NCI-H2227 treated with DMSO at 0.1 percent for 48 hours (cell line): ENCODE measurements at regions not wholly inside any gene's neighbourhood (a gene's known extent, or its start where the extent isn't known, plus 50 kb on each side); places are given as distances from the start of the nearest gene placed in this dataset.
"Not testable (repeated sequence)": the region's sequence is repeated elsewhere in the genome, so short reads cannot be mapped to it uniquely, and the experiment has no call there.

Experiments used
- DNase-seq: peaks from one replicate; lab custom pipeline; 2025; lab: John Stamatoyannopoulos, UW

DNA sequence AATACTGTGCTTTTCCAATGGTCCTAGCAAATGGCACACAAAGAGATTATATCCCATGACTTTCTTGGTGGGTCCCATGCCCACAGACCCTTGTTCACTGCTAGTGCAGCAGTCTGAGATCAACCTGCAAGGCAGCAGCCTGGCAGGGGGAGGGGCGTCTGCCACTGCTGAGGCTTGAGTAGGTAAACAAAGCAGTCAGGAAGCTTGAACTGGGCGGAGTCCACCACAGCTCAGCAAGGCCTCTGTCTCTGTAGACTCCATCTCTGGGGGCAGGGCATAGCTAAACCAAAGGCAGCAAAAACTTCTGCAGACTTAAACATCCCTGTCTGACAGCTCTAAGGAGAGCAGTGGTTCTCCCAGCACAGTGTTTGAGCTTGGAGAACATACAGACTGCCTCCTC lies 82.9 kb downstream of the ZNF737 start:
- DNase-seq: no peak

DNA sequence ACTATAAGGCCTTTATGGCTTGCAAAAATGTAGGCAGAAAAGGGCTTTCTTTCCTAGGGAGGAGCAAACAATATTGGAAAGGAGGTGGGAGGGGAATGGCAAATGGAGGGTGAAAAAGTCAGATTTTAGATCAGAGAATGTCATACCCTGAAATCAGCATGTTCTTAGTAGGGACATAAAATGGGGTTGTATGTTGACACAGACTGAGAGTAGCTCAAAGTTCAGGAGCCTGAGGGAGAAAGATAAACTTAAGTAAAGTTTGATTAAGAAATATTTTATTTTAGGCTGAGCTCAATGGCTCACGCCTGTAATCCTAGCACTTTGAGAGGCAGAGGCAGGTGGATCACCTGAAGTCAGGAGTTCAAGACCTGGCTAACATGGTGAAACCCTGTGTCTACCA lies 83.8 kb downstream of the ZNF737 start:
- DNase-seq: no peak

DNA sequence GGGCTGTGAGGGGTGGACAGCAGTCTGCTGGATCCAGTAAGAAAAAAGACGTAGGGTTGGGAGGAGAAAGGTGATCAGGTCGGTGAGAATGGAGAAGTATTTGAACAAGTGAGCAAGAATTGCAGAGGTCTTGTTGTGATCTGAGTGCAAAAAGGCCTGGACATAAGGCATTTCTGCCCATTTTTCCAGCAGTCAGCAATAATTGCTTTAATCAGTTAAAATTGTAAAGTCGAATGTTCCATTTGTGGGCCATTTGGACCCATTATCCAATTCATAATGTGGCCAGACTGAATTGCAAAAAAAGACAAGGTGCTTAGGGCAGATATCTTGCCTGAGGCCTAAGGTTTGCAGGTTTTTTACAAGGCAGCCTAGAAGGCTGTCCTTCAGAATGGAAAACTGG lies 86.1 kb downstream of the ZNF737 start:
- no peak for DNase-seq

DNA sequence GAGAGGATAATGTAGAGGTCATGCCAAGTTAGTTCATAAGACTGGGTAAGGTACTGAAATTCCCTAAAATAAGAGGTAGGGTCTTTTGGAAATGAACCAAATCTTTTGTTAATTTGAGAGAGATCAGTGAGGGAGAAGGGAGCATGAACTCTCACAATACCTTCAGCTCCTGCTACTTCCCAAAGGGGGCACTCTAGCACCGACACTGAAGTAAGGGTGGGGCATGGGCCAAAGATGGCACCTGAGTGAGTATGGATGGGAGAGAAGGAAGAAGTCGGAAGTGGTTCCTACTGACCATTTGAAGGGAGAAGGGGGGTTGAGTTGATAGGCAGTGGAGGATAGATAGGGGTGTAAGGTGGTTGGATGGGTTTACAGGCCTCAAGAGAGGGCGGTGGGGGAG lies 86.6 kb downstream of the ZNF737 start:
- no peak for DNase-seq

DNA sequence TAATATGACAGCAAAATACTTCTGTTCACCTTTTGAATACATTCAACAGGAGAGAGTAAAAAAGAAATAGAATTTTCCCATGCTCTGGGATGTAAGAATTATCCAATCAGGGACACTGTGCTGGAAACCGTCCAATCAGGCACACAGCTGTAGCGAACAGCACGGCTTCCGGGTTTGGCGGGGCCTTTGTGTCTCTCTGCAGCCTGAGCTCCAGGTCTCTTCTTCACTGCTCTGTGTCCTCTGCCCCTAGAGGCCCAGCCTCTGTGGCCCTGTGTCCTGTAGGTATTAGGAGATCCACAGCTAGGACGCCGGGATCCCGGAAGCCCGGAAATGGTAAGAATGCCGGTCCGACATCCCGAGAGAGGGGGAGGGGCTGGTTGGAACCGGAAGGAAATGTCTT lies 92.7 kb downstream of the ZNF737 start:
- peak; percentile 6 for DNase-seq

DNA sequence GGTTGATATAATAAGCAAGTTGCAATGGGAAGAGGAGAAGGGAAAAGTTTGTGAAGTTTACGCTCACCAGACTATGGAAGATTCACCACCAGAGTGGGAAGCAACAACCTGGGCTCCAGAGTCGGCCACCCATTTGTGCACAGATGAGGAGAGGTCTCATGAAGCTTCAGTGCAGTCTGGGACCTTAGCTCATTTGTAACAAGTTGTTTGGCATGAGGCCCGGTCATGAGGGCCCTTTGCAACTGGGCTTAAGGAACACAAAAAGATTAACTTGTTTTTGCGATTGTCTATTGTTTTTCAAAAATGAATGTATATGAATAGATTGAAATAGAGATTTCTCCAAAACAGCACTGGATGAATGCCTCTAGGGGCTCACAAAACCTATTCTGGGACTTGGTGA lies 94.2 kb downstream of the ZNF737 start:
- DNase-seq: no peak

DNA sequence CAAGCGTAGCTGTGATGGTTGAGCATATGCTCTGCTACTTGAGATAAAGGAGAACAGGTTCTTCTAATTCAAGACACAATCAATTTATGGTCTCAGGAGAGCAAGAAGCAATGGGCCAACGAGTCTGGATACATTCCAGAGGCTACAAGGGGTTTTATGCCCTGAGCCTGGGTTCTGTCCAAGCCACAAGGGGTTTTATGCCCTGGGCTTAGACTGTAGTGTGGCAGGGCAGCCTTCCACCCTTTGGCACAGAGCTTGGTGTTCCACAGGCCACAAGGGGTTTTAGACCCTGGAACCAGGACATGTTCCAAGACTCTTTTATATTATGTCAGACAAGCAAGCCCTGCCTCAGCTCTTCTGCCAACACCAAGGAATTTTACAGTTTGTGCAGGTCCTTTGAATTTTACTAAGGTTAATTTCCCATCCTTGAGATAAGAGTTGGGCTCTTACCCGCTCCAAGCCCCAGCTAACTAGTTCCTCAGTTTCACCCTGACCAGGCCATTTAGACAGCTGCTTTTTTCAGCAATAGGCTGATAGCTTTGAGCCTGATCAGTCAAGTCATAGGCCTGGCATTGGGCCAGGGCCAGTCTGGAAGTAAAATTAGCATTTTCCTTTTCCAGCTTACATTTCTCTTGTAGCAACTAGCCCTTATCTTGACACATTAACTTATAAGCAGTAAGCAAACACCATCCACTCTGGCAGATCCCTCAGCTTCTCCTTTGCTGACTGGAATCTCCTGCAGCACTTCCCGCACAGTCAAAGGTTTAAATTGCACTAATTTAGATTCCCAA lies 95.0 kb downstream of the ZNF737 start:
- no peak for DNase-seq

DNA sequence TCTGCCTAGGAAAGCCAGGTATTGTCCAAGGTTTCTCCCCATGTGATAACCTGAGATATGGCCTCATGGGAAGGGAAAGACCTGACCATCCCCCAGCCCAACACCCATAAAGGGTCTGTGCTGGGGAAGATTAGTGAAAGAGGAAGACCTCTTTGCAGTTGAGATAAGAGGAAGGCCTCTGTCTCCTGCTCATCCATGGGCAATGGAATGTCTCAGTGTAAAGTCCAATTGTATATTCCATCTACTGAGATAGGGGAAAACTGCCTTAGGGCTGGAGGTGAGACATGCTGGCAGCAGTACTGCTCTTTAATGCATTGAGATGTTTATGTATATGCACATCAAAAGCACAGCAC lies 99.0 kb downstream of the ZNF737 start:
- not testable (repeated sequence) for DNase-seq

DNA sequence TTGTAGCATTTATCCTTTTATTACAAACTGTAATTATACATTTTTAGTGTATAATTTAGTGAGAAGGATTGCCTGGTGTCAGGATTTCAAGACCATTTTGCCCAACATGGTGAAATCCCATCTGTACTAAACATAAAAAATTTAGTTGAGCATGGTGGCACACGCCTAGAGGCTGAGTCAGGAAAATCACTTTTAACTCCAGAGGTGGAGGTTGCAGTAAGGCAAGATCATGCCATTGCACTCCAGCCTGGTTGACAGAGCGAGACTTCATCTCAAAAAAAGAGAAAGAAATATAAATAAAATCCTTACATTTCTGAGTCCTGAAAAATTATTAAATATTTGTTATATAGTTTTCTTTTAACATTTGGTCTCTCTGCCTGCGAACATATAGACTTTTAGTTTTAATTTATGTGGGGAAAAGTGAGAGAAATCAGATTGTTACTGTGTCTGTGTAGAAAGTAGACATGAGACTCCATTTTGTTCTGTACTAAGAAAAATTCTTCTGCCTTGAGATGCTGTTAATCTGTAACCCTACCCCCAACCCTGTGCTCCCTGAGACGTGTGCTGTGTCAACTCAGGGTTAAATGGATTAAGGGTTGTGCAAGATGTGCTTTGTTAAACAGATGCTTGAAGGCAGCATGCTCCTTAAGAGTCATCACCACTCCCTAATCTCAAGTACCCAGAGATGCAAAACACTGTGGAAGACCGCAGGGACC lies 99.5 kb downstream of the ZNF737 start:
- not testable (repeated sequence) for DNase-seq

DNA sequence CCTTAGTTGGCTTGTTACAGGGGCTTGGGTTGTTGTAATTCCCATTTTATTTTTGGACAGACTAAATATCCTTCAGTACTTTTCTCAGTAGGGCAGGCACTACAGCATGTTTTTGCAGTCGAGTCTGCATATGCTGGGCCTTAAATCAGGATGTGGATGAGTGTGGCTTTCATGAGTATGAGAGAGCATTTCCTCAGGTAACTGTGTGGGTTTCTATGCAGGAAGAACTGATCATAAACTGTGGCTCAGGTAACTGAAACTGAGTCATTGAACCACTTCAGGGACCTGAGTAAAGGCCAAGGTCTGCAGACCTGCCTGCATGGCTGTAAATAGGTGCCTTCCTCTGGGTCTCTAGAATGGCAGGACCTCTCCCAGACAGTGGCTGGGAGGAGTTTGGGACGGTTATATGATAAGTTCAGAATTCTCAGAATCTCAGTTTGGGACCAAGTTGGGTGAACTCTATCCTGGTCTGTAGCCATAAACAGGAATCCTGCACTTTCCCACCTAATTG lies 112.1 kb downstream of the ZNF737 start:
- DNase-seq: no peak

DNA sequence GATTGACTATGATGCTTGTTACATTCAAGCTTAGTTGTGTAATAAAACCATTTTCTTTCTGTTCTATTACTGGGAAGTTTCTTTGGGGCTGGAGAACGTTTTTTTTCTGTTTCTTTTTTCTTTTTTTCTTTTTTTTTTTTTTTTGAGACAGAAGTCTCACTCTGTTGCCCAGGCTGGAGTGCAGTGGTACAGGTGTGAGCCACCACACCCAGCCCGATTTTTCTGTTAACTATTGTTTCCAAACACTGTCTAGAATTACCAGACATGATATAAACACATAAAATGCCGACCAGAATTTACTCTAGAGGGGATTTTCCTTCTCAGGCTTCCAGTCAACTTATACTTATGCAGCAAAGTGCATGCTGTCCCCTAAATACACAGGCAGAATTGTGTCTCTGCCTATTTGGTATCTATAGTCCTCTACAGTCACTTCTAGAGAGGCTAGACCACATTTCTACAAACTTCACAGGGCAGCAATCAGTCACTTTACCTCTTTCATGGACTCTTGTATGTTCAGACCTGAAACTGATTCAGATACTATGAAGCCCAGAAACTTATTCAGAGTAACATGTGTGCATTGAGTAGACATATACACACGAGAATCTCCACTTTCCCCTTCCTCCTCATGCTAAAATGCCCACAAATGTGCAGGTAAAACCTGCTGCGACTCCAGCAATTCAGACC lies 121.2 kb downstream of the ZNF737 start:
- DNase-seq: no peak

DNA sequence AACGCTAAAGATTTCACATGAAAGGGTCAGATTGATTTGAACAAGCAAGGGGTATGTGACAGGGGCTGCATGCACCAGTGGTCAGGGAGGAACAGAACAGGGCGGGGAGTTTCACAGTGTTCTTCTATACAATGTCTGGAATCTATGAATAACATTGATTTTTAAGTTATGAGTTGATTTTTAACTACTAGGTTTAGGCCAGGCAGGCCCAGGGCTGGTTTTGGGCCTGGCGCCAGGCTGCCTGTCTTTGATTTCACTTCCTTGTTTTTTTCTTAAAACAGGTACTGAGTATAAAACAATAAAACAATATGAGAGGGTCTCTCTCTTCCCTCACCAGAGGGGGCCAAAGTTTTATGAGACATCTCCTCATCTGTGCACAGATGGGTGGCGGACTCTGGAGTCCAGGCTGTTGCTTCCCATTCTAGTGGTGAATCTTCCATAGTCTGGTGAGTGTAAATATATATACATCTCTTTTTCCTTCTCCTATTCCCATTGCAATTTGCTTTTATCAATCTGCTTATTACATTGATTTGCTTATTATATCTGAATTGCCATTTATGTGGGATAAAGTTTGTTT lies 133.2 kb downstream of the ZNF737 start:
- not testable (repeated sequence) for DNase-seq

DNA sequence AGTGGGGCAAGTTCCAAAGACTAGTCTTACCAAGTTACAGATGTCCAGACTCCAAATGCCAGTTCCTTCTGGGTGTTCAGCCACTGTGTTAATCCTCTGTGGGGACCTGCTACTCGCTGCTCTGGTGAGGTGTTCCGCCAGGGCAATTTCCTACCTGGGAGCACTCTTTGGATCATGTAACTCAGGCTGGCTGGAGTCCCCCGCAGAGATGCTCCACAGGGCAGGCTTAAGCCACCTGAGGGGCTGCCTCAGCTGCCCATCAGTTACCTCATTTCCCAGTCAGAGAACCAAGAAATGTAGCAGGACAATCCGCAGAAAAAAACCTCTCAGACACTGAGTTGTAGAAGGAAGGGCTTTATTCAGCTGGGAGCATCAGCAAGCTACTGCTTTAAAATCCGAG lies 133.8 kb downstream of the ZNF737 start:
- no peak for DNase-seq

DNA sequence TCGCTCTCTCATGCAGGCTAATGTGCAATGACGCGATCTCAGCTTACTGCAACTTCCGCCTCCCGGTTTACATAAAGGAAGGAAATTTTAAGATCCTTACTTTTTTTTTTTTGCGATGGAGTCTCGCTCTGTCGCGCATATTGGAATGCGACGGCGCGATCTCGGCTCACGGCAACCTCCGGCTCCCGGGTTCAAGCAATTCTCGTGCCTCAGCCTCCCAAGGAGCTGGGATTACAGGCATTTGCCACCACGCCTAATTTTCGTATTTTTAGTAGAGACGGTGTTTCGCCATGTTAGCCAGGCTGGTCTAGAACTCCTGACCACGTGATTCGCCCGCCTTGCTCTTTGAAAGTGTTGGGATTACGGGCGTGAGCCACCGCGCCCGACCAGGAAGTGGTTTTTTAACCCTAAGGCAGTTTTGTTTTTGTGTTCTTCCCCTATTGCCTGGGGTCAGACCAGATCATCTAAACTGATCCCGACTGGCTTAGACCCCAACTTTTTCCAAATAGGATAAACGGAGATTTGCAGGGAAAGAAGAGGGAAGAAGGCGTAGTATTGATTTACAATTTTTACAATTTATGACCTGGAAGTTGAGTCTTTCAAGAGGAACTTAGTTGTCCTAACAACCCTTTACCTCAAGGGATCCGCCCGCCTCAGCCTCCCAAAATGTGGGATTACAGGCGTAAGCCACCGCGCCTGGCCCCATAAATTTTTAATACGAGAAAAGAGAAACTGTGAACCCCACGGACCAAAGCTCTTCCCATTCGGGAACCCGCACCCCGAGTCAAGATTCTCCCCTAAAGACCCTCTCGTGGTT lies 142.0 kb downstream of the ZNF737 start:
- DNase-seq: peak; percentile 44

DNA sequence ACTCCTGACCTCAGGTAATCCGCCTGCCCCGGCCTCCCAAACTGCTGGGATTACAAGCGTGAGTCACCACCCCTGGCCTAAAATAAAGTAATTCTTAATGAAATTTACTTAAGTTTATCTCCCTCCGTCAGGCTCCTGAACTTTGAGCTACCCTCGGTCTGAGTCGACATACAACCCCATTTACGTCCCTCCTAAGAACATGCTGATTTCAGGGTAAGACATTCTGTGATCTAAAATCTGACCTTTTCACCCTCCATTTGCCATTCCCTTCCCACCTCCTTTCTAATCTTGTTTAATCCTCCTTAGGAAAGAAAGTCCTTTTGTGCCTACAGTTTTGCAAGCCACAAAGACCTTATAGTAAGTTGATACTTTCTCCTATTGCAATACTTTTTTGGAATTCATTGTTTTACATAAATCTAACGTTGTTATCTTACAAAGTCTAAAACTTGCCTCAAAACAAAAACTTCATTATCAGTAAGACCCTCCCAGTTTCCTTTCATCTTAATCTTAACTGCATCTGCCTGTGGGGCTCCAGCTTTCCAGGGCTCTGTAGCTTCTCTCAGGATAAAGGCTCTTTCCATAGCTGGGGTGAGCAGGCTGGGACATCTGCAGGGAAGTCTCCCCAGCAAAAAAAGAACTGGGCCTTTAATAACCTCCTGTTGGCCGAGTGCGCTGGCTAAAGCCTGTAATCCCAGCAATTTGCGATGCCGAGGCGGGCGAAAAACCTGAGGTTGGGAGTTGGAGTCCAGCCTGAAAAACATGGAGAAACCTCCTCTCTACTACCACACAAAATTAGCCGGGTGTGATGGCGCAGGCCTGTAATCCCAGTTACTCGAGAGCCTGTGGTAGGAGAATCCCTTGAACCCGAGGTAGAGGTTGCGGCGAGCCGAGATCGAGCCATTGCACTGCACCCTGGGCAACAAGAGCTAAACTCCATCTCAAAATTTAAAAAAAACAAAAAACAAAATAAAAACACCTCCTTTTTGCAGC lies 143.1 kb downstream of the ZNF737 start:
- no peak for DNase-seq

DNA sequence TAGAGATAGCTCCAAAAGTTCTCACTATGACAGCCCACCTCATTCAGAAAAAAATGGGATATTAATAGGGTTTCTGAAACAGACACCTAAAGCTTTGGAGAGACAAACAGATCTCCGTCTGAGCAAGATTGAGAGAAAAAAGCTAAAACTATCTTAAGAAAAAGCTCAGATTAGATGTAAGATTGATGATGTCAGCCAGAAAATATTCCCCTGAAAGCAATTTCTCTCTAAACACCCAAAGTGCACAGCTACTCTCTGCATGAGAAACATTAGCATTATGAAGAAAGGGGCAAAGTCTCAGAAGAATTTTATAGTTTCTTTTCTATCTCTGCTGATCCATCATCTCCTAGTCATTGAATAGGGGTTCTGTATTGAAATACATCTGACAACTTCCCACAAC lies 148.9 kb downstream of the ZNF737 start:
- DNase-seq: no peak

DNA sequence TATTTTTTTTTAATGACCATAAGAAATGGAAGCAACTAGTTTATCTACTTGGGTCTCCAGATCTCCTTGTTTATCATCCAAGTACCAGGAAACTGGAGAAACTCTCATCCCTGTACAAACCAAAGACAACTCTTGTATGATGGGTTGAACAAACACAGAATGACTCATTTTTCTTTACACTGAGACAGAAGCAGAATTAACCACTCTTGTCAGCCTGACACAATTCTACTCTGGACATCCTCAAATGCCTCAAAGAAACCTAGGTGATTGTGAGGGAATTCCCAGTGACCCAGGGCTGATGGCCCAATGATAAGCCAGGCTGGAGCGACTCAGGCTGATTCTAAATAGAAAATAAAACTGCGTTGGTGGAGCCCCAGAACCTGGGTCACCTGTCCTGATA lies 151.5 kb downstream of the ZNF737 start:
- DNase-seq: no peak

DNA sequence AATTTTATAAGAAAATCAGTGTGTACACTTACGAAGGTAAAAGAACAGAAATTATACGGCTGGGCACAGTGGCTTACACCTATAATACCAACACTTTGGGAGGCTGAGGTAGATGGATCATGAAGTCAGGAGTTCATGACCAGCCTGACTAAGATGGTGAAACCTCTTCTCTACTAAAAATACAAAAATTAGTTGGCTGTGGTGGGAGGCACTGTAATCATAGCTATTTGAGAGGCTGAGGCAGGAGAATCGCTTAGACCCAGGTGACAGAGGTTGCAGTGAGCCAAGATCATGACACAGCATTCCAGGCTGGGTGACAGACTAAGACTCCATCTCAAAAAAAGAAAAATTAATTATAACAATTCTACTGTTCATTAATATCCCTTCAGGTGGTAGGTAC lies 151.9 kb downstream of the ZNF737 start:
- no peak for DNase-seq

DNA sequence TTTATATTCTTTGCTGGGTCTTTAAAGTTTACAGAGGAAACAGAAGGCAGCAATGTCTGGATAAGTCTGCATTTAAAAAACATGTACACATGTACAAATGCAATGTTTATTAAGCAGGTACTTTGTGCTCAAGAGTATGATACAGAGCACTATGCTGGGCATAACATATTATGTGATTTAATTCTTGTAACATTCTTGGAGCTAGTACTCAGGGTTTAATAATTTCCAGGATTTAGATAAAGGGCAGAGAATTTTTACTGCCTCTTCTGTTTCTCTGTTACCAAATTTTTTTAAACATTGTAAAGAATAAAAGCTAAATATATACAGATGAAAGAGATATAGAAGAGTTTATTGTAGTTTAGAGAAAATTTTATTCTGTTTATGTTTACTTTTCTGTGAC lies 152.7 kb downstream of the ZNF737 start:
- DNase-seq: no peak

DNA sequence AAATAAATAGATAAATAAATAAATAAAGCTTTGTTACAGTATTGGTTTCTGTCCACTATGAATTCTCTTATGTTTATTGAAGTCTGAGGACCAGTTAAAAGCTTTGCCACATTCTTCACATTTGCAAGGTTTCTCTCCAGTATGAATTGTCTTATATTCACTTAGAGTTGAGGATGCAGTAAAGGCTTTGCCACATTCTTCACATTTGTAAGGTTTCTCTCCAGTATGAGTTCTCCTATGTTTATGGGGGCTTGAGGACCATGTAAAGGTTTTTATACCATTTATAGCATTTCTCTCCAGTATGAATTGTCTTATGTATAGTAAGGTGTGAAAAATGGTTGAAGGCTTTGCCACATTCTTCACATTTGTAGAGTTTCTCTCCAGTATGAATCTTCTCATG lies 168.3 kb downstream of the ZNF737 start:
- DNase-seq: no peak
